Retinal pigment epithelial cell (primary cell): ENCODE measurements at regions not wholly inside any gene's neighbourhood (a gene's known extent, or its start where the extent isn't known, plus 50 kb on each side); places are given as distances from the start of the nearest gene placed in this dataset.

Experiments used
- DNase-seq: peaks from one replicate; pipeline ENCODE4 v3.0.0-alpha.2; 2010; ENCODE audit warnings: low read depth
- H3K4me3 ChIP-seq: 2 replicates; pipeline ENCODE4 v1.5.1; 2011; ENCODE audit warnings: mild to moderate bottlenecking, low read length, control low read depth, moderate library complexity
- TF ChIP-seq, protein P1 (sequence below): conservative IDR thresholded peaks from 2 replicates; pipeline ENCODE4 v1.5.1; 2011; ENCODE audit warnings: low read depth, low read length, control low read depth, inconsistent platforms

DNA sequence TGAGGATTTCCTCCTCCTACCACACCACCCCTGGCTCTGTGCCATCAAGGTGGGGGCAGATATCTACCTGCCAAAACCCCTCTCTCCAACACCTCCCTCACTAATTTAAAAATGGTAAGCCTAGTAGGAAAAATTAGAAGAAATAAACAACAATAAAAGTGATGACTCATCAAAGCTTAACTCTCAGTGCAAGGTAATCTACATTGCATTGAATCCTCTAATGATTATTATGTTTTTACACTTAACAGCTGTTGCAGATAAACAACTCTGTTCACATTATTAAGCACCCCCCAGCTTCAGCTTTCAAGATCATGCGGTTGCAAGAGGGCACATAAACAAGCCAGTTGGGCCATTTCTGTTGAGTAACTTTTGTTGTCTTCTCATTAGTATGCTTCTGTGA lies 396.1 kb upstream of the ATP11B start:
- no peak for DNase-seq
- TF ChIP-seq, protein P1, sequence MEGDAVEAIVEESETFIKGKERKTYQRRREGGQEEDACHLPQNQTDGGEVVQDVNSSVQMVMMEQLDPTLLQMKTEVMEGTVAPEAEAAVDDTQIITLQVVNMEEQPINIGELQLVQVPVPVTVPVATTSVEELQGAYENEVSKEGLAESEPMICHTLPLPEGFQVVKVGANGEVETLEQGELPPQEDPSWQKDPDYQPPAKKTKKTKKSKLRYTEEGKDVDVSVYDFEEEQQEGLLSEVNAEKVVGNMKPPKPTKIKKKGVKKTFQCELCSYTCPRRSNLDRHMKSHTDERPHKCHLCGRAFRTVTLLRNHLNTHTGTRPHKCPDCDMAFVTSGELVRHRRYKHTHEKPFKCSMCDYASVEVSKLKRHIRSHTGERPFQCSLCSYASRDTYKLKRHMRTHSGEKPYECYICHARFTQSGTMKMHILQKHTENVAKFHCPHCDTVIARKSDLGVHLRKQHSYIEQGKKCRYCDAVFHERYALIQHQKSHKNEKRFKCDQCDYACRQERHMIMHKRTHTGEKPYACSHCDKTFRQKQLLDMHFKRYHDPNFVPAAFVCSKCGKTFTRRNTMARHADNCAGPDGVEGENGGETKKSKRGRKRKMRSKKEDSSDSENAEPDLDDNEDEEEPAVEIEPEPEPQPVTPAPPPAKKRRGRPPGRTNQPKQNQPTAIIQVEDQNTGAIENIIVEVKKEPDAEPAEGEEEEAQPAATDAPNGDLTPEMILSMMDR: no peak
- H3K4me3 ChIP-seq: no peak overlapping the region

DNA sequence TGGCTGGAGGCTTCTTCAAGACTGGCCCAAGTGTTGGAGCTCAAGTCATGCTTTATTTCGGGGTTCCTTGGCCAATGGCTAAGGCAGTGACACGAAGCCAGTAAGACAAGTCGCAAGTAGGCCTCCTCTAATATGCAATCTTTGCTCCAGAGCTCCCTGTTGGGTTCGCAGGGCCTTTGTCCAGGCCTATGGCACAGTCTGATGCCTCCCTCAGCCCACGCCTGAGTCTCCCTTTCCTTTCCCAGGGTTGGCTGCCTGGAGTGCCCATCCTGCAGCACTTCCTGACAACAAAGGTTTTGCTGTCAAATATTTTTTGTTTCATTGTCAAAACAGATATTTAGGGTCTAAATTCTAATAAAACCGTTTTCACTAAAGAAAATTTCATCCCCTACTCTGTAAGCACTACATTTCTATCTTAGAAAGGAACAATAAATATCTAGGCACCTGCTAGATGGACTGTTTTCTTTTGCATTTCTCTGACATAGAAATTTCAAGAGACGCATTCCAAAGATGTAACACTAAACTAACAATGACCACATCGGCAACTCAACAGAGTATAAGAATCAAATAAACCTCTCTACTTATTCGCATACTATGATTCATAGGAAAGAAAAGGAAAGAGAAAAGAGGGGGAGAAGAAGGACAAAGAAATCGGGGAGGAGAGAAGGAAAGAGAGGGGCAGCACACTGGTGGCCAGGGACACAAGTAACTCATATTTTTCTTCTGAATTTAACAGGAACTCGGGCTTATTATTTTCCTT lies 393.1 kb upstream of the ATP11B start:
- TF ChIP-seq, protein P1: no peak
- no peak for DNase-seq
- no peak overlapping the region for H3K4me3 ChIP-seq

DNA sequence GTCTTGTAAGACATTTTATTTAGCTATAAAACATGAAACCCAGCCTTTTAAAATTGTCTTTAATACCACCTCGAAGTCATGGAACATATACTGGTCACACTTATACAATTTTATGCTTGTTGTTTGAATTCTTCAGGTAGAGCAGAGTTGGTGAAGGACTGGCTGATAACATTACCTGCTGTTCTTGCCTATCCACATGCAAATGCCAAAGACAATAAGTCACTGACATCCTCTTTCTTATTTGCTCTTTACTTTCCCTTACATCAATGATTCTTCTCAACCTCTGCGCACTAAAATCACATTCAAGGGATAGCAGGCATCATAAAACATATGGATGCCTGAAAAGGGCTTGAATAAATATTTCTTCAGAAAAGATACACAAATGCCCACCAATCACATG lies 392.5 kb upstream of the ATP11B start:
- DNase-seq: no peak
- no peak overlapping the region for H3K4me3 ChIP-seq
- TF ChIP-seq, protein P1: no peak

DNA sequence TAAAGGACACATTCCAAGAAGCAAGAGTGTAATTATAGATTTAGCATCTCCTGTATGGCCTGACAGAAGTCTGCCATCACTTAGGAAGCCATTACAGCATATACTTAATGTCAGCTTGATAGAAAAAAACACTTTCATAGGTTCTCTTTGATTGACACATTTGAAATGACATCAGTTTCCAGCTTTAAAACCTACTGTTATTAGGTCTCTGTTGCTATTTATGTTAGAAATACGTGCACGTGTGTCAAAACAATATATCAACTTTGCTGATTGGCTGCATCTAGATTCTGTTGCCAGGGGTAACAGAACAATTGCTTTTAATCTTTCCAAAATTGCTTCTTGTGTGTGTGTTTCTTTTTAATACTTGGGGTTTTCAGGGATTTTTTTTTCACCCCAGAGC lies 389.3 kb upstream of the ATP11B start:
- TF ChIP-seq, protein P1: no peak
- no peak overlapping the region for H3K4me3 ChIP-seq
- no peak for DNase-seq

DNA sequence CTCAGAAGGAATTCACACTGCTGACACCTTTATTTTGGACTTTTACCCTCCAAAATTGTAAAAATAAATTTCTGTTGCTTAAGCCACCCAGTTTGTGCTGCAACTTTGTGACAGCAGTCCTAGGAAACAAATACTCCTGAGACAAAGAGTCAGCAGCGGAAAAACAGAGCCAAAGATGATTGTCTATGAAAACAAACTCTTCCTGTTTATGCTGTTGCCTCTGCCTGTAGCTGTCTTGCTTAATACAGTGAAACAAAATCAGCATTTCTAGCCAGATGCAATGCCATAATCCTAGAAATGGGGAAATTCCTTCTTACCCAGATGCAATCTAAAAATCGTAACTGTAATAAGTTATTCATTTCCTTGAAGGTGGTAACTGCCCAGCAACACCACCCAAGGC lies 387.5 kb upstream of the ATP11B start:
- TF ChIP-seq, protein P1: no peak
- no peak for DNase-seq
- no peak overlapping the region for H3K4me3 ChIP-seq

DNA sequence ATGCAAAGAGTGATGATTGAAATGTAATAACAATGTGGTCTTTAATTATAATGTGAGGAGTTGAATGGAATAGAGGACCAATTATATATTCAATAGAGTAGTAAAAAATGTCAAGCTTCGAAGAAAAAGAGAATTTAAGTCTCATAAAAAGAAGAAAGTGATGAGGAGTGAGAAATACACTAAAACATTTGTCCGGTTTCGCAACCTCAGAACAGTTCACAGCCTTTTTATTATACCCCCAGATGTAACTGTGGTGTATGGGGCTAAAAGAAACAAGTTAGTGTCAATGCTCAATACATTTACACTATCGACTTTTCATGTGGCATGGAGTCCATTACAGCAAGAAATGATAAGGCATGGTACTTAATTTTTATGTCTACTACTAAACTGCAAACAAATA lies 386.5 kb upstream of the ATP11B start:
- no peak for DNase-seq
- TF ChIP-seq, protein P1: no peak
- no peak overlapping the region for H3K4me3 ChIP-seq

DNA sequence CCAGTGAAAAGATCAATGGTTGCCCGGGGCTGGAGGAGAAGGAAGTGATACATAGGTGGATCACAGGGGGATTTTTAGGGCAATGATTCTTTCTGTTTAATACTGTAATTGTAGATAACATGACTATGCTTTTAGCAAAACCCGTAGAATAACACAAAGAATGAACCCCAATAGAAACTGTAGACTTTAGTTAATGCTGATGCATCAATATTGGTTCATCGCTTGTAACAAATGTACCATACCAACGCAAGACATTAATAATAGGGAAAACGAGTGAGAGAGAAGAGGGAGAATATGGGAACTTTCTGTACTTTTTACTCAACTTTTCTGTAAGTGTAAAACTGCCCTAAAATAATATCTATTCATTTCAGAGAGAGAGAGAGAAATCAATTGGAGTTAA lies 383.3 kb upstream of the ATP11B start:
- DNase-seq: no peak
- TF ChIP-seq, protein P1: no peak
- no peak overlapping the region for H3K4me3 ChIP-seq
